CD14-positive monocyte (primary cell): ENCODE measurements at regions not wholly inside any gene's neighbourhood (a gene's known extent, or its start where the extent isn't known, plus 50 kb on each side); places are given as distances from the start of the nearest gene placed in this dataset.

Source experiments
- DNase-seq, 3 donors: peaks; one replicate each; pipeline ENCODE4 v3.0.0-alpha.2; 2011 to 2022
- H2AFZ ChIP-seq: 2 replicates; pipeline ENCODE4 v1.6.0; 2012; ENCODE audit warnings: mild to moderate bottlenecking, low read depth, low read length, inconsistent platforms; ENCODE audit not compliant: insufficient read depth, poor library complexity, severe bottlenecking
- H3K27ac ChIP-seq, 2 donors: 1 replicate in 1 of 2; 2 replicates in 1 of 2; pipeline ENCODE4 v1.5.1; 2012 to 2013; ENCODE audit warnings: low read length in 2 of 2, control low read depth in 1 of 2, inconsistent platforms in 1 of 2, low read depth in 1 of 2, mild to moderate bottlenecking in 1 of 2
- H3K27me3 ChIP-seq, 2 donors: one replicate each; pipeline versions ENCODE4 v1.6.0 to v1.6.1; 2011 to 2013; ENCODE audit warnings: low read length in 2 of 2; ENCODE audit not compliant: control insufficient read depth in 2 of 2, insufficient read depth in 2 of 2
- H3K36me3 ChIP-seq, 2 donors: replicated peaks in 1 of 2; 1 replicate in 1 of 2; 2 replicates in 1 of 2; pipeline versions ENCODE4 v1.5.1 to v1.6.1; 2012 to 2013; ENCODE audit warnings: low read length in 2 of 2, control low read depth in 1 of 2, inconsistent platforms in 1 of 2, mild to moderate bottlenecking in 1 of 2; ENCODE audit not compliant: insufficient read depth in 2 of 2, control insufficient read depth in 1 of 2
- H3K4me1 ChIP-seq, 2 donors: 1 replicate in 1 of 2; 2 replicates in 1 of 2; pipeline versions ENCODE4 v1.5.1 to v1.6.1; 2012 to 2013; ENCODE audit warnings: low read length in 2 of 2, control low read depth in 1 of 2, inconsistent platforms in 1 of 2, mild to moderate bottlenecking in 1 of 2, moderate library complexity in 1 of 2; ENCODE audit not compliant: insufficient read depth in 2 of 2, control insufficient read depth in 1 of 2
- H3K4me2 ChIP-seq: replicated peaks from 2 replicates; pipeline ENCODE3; 2012; ENCODE audit warnings: low read length, moderate library complexity, mild to moderate bottlenecking; ENCODE audit not compliant: poor library complexity, severe bottlenecking; ENCODE audit errors: extremely low read depth
- H3K4me3 ChIP-seq, 3 experiments: fragments of 200-600 bp in 1 of 3; sonication (generic) in 1 of 3; replicated peaks in 1 of 3; 1 replicate in 2 of 3; 2 replicates in 1 of 3; pipeline ENCODE4 v1.5.1; 2011 to 2013; ENCODE audit warnings: low read length in 3 of 3, mild to moderate bottlenecking in 3 of 3, control low read depth in 2 of 3, low read depth in 2 of 3, inconsistent platforms in 1 of 3, moderate library complexity in 1 of 3
- H3K79me2 ChIP-seq: 2 replicates; pipeline ENCODE4 v1.6.0; 2012; ENCODE audit warnings: mild to moderate bottlenecking, control low read depth, inconsistent platforms, low read length, moderate library complexity; ENCODE audit not compliant: insufficient read depth
- H3K9ac ChIP-seq: 2 replicates; pipeline ENCODE4 v1.6.0; 2017; ENCODE audit warnings: low read length, mild to moderate bottlenecking; ENCODE audit not compliant: insufficient read depth, poor library complexity, severe bottlenecking
- H3K9me3 ChIP-seq, 2 donors: replicated peaks in 1 of 2; 1 replicate in 1 of 2; 2 replicates in 1 of 2; pipeline versions ENCODE4 v1.5.1 to v1.6.1; 2012 to 2013; ENCODE audit warnings: low read length in 2 of 2, control low read depth in 1 of 2; ENCODE audit not compliant: control insufficient read depth in 1 of 2, insufficient read depth in 1 of 2
- H4K20me1 ChIP-seq: 2 replicates; pipeline ENCODE4 v1.6.0; 2012; ENCODE audit warnings: mild to moderate bottlenecking, low read length, control low read depth, moderate library complexity; ENCODE audit not compliant: insufficient read depth
- H3K27ac Mint-ChIP-seq, 7 donors: one replicate each; pipeline ENCODE4 v1.8.0; 2020; ENCODE audit warnings: mild to moderate bottlenecking in 7 of 7, mixed read lengths in 7 of 7, moderate library complexity in 6 of 7, inconsistent platforms in 2 of 7
- H3K27me3 Mint-ChIP-seq, 3 donors: one replicate each; pipeline ENCODE4 v1.8.0; 2021 to 2022; ENCODE audit warnings: low read depth in 3 of 3, mild to moderate bottlenecking in 3 of 3, mixed read lengths in 3 of 3, moderate library complexity in 3 of 3, inconsistent platforms in 1 of 3
- H3K36me3 Mint-ChIP-seq, 2 donors: one replicate each; pipeline ENCODE4 v1.8.0; 2020; ENCODE audit warnings: mixed read lengths in 2 of 2, inconsistent platforms in 1 of 2, mild to moderate bottlenecking in 1 of 2
- H3K4me1 Mint-ChIP-seq: one replicate; pipeline ENCODE4 v1.8.0; 2020; ENCODE audit warnings: mild to moderate bottlenecking, mixed read lengths
- H3K4me3 Mint-ChIP-seq, 2 donors: one replicate each; pipeline ENCODE4 v1.8.0; 2020; ENCODE audit warnings: mild to moderate bottlenecking in 2 of 2, mixed read lengths in 2 of 2, moderate library complexity in 1 of 2
- H3K9me3 Mint-ChIP-seq, 7 donors: one replicate each; pipeline ENCODE4 v1.8.0; 2020 to 2022; ENCODE audit warnings: mixed read lengths in 7 of 7, mild to moderate bottlenecking in 6 of 7, moderate library complexity in 6 of 7, inconsistent platforms in 2 of 7
- WGBS: methylation state at CpG from one replicate; pipeline ENCODE4 v1.1.5; 2013; ENCODE audit warnings: missing lambda C conversion rate; ENCODE audit not compliant: insufficient coverage; 5-methylcytosine and 5-hydroxymethylcytosine counted together
- intact Hi-C, 2 donors: fragments of 100-400 bp; cut with micrococcal nuclease; formaldehyde crosslinking; loops; one replicate each; pipeline versions ENCODE4 v1.15.0 to v1.15.1; 2023
- TF ChIP-seq, protein P1 (sequence below): fragments of 200-600 bp; IDR thresholded peaks from one replicate; pipeline ENCODE4 v1.8.0; 2022; ENCODE audit warnings: antibody characterized with exemption, mild to moderate bottlenecking

DNA sequence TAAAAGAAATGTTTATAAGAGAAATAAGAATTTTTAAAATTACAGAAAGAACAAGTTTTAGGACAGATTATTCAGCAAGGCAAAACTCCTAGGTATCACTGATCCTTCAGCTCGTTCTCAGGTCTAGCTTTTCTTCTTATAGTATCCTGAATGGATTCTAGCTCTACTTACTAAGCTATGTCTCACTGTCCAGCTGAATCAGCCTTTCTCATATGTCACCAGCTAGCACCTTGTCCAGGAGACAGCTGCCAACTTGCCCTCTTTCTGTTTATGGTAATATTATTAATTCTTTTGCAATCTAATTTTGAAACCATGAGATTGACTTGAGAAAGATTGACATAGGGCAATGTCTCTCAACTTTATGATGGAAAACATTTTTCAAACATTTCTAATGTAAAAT lies 159.9 kb downstream of the LYPLAL1 start:
- H3K4me1 Mint-ChIP-seq, result no peaks in the 10 kb centered on the region
- no peak overlapping the region for H3K4me2 ChIP-seq

DNA sequence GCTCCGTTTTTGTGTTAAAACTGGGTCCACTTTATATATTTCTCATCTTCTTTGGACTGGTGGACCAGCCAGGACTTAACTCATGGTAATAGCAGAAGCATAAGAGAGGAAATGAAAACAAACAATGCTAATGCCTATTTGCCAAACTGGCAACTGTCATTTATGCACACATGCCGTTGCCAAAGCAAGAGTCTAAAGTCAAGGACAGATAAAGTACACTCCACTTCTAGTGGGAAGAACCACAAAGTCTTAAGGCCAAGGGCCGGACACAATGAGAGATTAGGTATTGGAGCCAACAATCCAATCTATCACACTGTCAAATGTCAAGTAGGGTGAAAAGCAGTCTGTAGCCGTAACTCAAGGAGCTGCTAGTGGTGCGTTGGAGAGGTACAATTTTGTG lies 157.7 kb downstream of the LYPLAL1 start:
- no peaks in the 10 kb centered on the region for H3K27me3 ChIP-seq
- H3K4me3 ChIP-seq, result no peak overlapping the region
- H3K9ac ChIP-seq, result no peak overlapping the region
- Mint-ChIP-seq H3K27me3 (peaks cover 0 to 1% (median 0%) of the 10 kb centered on the region in 3 donors), H3K9me3 (peaks cover 0 to 11% (median 5%) of the 10 kb centered on the region in 7 donors), H3K4me1 (no peaks in the 10 kb centered on the region), H3K27ac (no peak overlapping the region), H3K4me3 (no peak overlapping the region), H3K36me3 (no peaks in the 10 kb centered on the region)
- no peak overlapping the region for H3K27ac ChIP-seq
- WGBS, result no CpG with 5 or more reads among the region's 5 CpGs
- intact Hi-C loops, result no loop called here
- TF ChIP-seq, protein P1, sequence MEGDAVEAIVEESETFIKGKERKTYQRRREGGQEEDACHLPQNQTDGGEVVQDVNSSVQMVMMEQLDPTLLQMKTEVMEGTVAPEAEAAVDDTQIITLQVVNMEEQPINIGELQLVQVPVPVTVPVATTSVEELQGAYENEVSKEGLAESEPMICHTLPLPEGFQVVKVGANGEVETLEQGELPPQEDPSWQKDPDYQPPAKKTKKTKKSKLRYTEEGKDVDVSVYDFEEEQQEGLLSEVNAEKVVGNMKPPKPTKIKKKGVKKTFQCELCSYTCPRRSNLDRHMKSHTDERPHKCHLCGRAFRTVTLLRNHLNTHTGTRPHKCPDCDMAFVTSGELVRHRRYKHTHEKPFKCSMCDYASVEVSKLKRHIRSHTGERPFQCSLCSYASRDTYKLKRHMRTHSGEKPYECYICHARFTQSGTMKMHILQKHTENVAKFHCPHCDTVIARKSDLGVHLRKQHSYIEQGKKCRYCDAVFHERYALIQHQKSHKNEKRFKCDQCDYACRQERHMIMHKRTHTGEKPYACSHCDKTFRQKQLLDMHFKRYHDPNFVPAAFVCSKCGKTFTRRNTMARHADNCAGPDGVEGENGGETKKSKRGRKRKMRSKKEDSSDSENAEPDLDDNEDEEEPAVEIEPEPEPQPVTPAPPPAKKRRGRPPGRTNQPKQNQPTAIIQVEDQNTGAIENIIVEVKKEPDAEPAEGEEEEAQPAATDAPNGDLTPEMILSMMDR, result no peak
- H4K20me1 ChIP-seq, result no peaks in the 10 kb centered on the region
- H3K4me1 ChIP-seq, result no peaks in the 10 kb centered on the region
- no peak for DNase-seq
- H3K4me2 ChIP-seq, result no peak overlapping the region
- peaks cover 0 to 4% of the 10 kb centered on the region in 2 donors for H3K9me3 ChIP-seq
- no peak overlapping the region for H2AFZ ChIP-seq
- H3K79me2 ChIP-seq, result no peaks in the 10 kb centered on the region
- no peaks in the 10 kb centered on the region for H3K36me3 ChIP-seq

More for the DNA sequence above, 159.9 kb downstream of the LYPLAL1 start:
- no peak overlapping the region for H3K27ac Mint-ChIP-seq
- no peak overlapping the region for H2AFZ ChIP-seq
- no peak overlapping the region for H3K4me3 ChIP-seq
- H3K27me3 Mint-ChIP-seq, result no peaks in the 10 kb centered on the region
- no peaks in the 10 kb centered on the region for H3K4me1 ChIP-seq
- H3K4me3 Mint-ChIP-seq, result no peak overlapping the region
- H3K9ac ChIP-seq, result no peak overlapping the region
- no peaks in the 10 kb centered on the region for H3K36me3 Mint-ChIP-seq
- WGBS, result no CpG with 5 or more reads among the region's 1 CpG
- no peaks in the 10 kb centered on the region for H4K20me1 ChIP-seq
- no peaks in the 10 kb centered on the region for H3K36me3 ChIP-seq
- H3K27ac ChIP-seq, result no peak overlapping the region
- TF ChIP-seq, protein P1, result no peak
- intact Hi-C loops, result no loop called here
- no peaks in the 10 kb centered on the region for H3K9me3 ChIP-seq
- peaks cover 0 to 5% (median 0%) of the 10 kb centered on the region in 7 donors for H3K9me3 Mint-ChIP-seq
- H3K79me2 ChIP-seq, result no peaks in the 10 kb centered on the region
- DNase-seq, result no peak
- no peaks in the 10 kb centered on the region for H3K27me3 ChIP-seq
